ENCODE measurements at regions not wholly inside any gene's neighbourhood (a gene's known extent, or its start where the extent isn't known, plus 50 kb on each side); places are given as distances from the start of the nearest gene placed in this dataset.

- TF ChIP-seq POLR2A (IDR thresholded peaks at IDR 0.05) (no peak), POLR2AphosphoS5 (IDR thresholded peaks at IDR 0.05; ENCODE audit: insufficient read depth in 1 of 2, low read depth in 1 of 2) (peak in 1 of 2 donors; percentile 56)
- Histone ChIP-seq H3K4me1 (peaks cover 35% of the 10 kb centered on the region), H3K27me3 (no peaks in the 10 kb centered on the region), H3K4me3 (peak overlapping the region; percentile 55 to 59), H3K36me3 (no peaks in the 10 kb centered on the region), H3K9me3 (no peaks in the 10 kb centered on the region), H3K27ac (peak overlapping the region; percentile 81)
- DNase-seq (ENCODE audit: extremely low spot score in 2 of 2), result no peak
- intact Hi-C loops (cut with DNase I), result no loop called here
Measured at GRCh38 chr9:121598167-121598964, 53.1 kb upstream of the DAB2IP start.

GRCh38 chr9:121598965-121599871, 52.2 kb upstream of the DAB2IP start:
- intact Hi-C loops (cut with DNase I), result no loop called here

DNA sequence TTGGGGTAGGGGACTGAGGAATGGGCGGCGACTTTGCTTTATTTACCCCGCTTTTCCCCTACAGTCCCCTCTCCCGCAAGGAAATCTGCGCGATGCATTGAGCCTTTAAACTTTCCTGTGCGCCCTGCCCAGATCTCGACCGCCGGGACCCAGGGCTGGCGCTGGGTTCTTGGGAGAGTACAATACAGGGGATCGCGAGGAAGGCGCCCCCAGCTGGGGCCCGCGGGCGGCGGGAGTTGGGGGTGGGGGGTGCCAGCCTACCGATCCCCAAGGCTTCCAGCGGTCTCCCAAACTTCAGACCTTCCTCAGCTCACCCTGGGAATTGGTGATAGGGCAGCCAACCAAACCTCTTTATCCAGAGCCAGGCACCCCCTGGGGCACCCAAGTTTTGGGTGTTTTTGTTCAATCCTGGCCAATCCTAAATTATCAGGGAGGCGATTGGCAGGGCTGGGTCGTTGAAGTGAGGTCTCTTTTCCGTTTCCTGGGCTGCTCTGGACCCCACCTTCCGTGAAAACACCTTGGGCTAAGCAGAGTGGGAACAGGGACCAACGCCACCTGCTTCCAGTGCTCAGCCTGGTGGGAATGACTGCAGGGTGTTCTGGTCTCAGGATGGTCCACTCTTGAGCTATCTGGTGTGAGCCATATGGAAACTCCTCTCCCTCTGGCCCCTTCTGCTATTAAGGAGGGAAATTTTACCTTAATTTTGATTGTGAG, 51.4 kb upstream of the DAB2IP start:
- Histone ChIP-seq H3K4me1 (peaks cover 47% of the 10 kb centered on the region), H3K4me3 (peak overlapping the region; percentile 55 to 59), H3K36me3 (no peaks in the 10 kb centered on the region), H3K27me3 (no peaks in the 10 kb centered on the region), H3K27ac (peak overlapping the region; percentile 81), H3K9me3 (no peaks in the 10 kb centered on the region)
- TF ChIP-seq CTCF (IDR thresholded peaks at IDR 0.05) (no peak), POLR2AphosphoS5 (IDR thresholded peaks at IDR 0.05; ENCODE audit: insufficient read depth in 1 of 2, low read depth in 1 of 2) (no peak), POLR2A (IDR thresholded peaks at IDR 0.05) (no peak)
- DNase-seq (ENCODE audit: extremely low spot score in 2 of 2), result no peak
- intact Hi-C loops (cut with DNase I), result loop anchor here (5.0 kb wide), 1 partner anchor 43 kb away; no protein-coding TSS in a partner anchor

More at GRCh38 chr9:121598965-121599871, 52.2 kb upstream of the DAB2IP start:
- Histone ChIP-seq H3K9me3 (no peaks in the 10 kb centered on the region), H3K27me3 (no peaks in the 10 kb centered on the region), H3K4me3 (peak overlapping the region; percentile 55 to 59), H3K27ac (peak overlapping the region; percentile 81), H3K4me1 (peaks cover 42% of the 10 kb centered on the region), H3K36me3 (no peaks in the 10 kb centered on the region)
- TF ChIP-seq POLR2AphosphoS5 (IDR thresholded peaks at IDR 0.05; ENCODE audit: insufficient read depth in 1 of 2, low read depth in 1 of 2), result peak in 1 of 2 donors; percentile 37
- peak in 1 of 2 donors; percentile 31 for TF ChIP-seq POLR2A (IDR thresholded peaks at IDR 0.05)
- TF ChIP-seq CTCF (IDR thresholded peaks at IDR 0.05), result no peak
- DNase-seq (ENCODE audit: extremely low spot score in 2 of 2), result no peak

GRCh38 chr9:121601194-121601593, 50.2 kb upstream of the DAB2IP start:
- Histone ChIP-seq H3K27ac (no peak overlapping the region), H3K4me3 (no peak overlapping the region), H3K27me3 (no peaks in the 10 kb centered on the region), H3K9me3 (no peaks in the 10 kb centered on the region), H3K4me1 (peaks cover 47% of the 10 kb centered on the region), H3K36me3 (no peaks in the 10 kb centered on the region)
- no peak for TF ChIP-seq POLR2AphosphoS5 (IDR thresholded peaks at IDR 0.05; ENCODE audit: insufficient read depth in 1 of 2, low read depth in 1 of 2)
- TF ChIP-seq CTCF (IDR thresholded peaks at IDR 0.05), result no peak
- TF ChIP-seq POLR2A (IDR thresholded peaks at IDR 0.05), result no peak
- DNase-seq (ENCODE audit: extremely low spot score in 2 of 2), result no peak
- intact Hi-C loops (cut with DNase I), result loop anchor here (5.0 kb wide), 1 partner anchor 44 kb away; no protein-coding TSS in a partner anchor

Measured in vagina (tissue), 2 donors.